BLaER1 (cell line): ENCODE measurements at regions not wholly inside any gene's neighbourhood (a gene's known extent, or its start where the extent isn't known, plus 50 kb on each side); places are given as distances from the start of the nearest gene placed in this dataset.

ENCODE experiments used
- H3K27ac ChIP-seq: shearing (Covaris generic); formaldehyde crosslinking; 2 replicates; pipeline ENCODE4 v1.8.1; 2022
- H3K27me3 ChIP-seq: shearing (Covaris generic); formaldehyde crosslinking; 2 replicates; pipeline ENCODE4 v1.8.1; 2022
- H3K36me3 ChIP-seq: shearing (Covaris generic); formaldehyde crosslinking; 2 replicates; pipeline ENCODE4 v1.8.1; 2022
- H3K4me1 ChIP-seq: shearing (Covaris generic); formaldehyde crosslinking; 2 replicates; pipeline ENCODE4 v1.8.1; 2022
- H3K4me2 ChIP-seq: shearing (Covaris generic); formaldehyde crosslinking; 2 replicates; pipeline ENCODE4 v1.8.1; 2022
- H3K4me3 ChIP-seq: shearing (Covaris generic); formaldehyde crosslinking; 2 replicates; pipeline ENCODE4 v1.8.1; 2022
- H3K9ac ChIP-seq: shearing (Covaris generic); formaldehyde crosslinking; 2 replicates; pipeline ENCODE4 v1.8.1; 2022
- H3K9me3 ChIP-seq: shearing (Covaris generic); formaldehyde crosslinking; 2 replicates; pipeline ENCODE4 v1.8.1; 2022
- H4K20me1 ChIP-seq: shearing (Covaris generic); formaldehyde crosslinking; 2 replicates; pipeline ENCODE4 v1.8.1; 2022
- Cebpa-rat ChIP-seq: shearing (Covaris generic); IDR thresholded peaks from 2 replicates; pipeline ENCODE4 v1.8.1; 2022

DNA sequence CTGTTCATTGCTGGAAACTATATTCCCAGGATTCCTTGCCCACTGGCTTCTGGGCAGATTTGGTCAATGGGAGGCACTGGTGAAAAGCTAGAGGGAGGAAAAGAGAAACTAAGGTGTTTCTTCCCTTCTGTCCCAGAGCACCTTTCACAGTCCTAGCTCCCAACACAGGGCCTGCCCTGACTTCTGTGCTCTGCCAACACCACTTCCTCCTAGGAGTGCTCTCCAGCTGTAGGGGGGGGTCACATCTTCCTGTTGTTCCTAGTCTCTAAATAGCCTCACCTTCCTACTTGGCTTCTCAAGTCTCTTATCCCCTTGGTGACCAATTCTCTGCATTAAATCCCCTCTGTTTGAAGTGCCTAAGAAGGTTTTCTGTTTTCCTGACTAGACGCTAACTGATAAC, 115.4 kb downstream of the ADRB2 start:
- no peaks in the 10 kb centered on the region for H3K27me3 ChIP-seq

GRCh38 chr5:148949841-148950470, 112.9 kb downstream of the SH3TC2 start:
- Histone ChIP-seq H3K36me3 (no peaks in the 10 kb centered on the region), H3K27ac (no peak overlapping the region), H3K9ac (no peak overlapping the region), H4K20me1 (no peaks in the 10 kb centered on the region), H3K4me3 (no peak overlapping the region), H3K27me3 (no peaks in the 10 kb centered on the region), H3K4me1 (no peaks in the 10 kb centered on the region), H3K4me2 (no peak overlapping the region), H3K9me3 (no peaks in the 10 kb centered on the region)
- no peak for TF ChIP-seq Cebpa-rat

More for the DNA sequence above, 115.4 kb downstream of the ADRB2 start:
- no peaks in the 10 kb centered on the region for H3K9me3 ChIP-seq
- no peaks in the 10 kb centered on the region for H4K20me1 ChIP-seq
- no peak overlapping the region for H3K4me3 ChIP-seq
- TF ChIP-seq Cebpa-rat, result no peak
- no peak overlapping the region for H3K27ac ChIP-seq
- H3K36me3 ChIP-seq, result no peaks in the 10 kb centered on the region
- no peak overlapping the region for H3K4me2 ChIP-seq
- H3K4me1 ChIP-seq, result no peaks in the 10 kb centered on the region
- no peak overlapping the region for H3K9ac ChIP-seq

DNA sequence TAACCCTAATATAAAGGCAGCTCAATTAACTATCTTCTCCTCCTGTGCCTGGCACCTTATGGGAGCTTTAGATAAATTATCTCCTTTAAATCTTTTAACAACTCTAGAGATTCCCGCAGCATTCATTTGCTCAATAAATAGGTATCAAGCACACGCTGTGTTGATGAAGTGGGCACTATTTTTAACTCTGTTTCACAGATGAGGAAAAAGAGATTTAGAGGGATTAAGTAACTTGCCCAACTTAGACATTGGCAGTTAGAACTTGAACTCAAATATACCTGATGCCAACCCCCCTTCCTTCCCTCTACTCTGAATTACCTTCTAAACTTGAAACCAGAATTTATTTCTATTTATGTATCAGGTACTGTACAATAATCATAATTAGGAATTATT, 112.4 kb downstream of the SH3TC2 start:
- Histone ChIP-seq H3K4me1 (no peaks in the 10 kb centered on the region), H3K9me3 (no peaks in the 10 kb centered on the region), H3K27me3 (no peaks in the 10 kb centered on the region), H3K27ac (no peak overlapping the region), H4K20me1 (no peaks in the 10 kb centered on the region), H3K4me3 (no peak overlapping the region), H3K36me3 (no peaks in the 10 kb centered on the region), H3K9ac (no peak overlapping the region), H3K4me2 (no peak overlapping the region)
- no peak for TF ChIP-seq Cebpa-rat

GRCh38 chr5:148950892-148951291, 112.0 kb downstream of the SH3TC2 start:
- H3K9ac ChIP-seq, result no peak overlapping the region
- no peak overlapping the region for H3K4me2 ChIP-seq
- no peak overlapping the region for H3K4me3 ChIP-seq
- H3K27me3 ChIP-seq, result no peaks in the 10 kb centered on the region
- no peaks in the 10 kb centered on the region for H4K20me1 ChIP-seq
- H3K27ac ChIP-seq, result no peak overlapping the region
- no peaks in the 10 kb centered on the region for H3K9me3 ChIP-seq
- no peak for TF ChIP-seq Cebpa-rat
- H3K36me3 ChIP-seq, result no peaks in the 10 kb centered on the region
- H3K4me1 ChIP-seq, result no peaks in the 10 kb centered on the region

- Histone ChIP-seq H4K20me1 (no peaks in the 10 kb centered on the region), H3K27me3 (no peaks in the 10 kb centered on the region), H3K4me1 (no peaks in the 10 kb centered on the region), H3K36me3 (no peaks in the 10 kb centered on the region), H3K27ac (no peak overlapping the region), H3K9me3 (no peaks in the 10 kb centered on the region), H3K4me2 (no peak overlapping the region), H3K9ac (no peak overlapping the region), H3K4me3 (no peak overlapping the region)
- TF ChIP-seq Cebpa-rat, result no peak
Observed at GRCh38 chr5:148951612-148952011, 111.2 kb downstream of the SH3TC2 start.

DNA sequence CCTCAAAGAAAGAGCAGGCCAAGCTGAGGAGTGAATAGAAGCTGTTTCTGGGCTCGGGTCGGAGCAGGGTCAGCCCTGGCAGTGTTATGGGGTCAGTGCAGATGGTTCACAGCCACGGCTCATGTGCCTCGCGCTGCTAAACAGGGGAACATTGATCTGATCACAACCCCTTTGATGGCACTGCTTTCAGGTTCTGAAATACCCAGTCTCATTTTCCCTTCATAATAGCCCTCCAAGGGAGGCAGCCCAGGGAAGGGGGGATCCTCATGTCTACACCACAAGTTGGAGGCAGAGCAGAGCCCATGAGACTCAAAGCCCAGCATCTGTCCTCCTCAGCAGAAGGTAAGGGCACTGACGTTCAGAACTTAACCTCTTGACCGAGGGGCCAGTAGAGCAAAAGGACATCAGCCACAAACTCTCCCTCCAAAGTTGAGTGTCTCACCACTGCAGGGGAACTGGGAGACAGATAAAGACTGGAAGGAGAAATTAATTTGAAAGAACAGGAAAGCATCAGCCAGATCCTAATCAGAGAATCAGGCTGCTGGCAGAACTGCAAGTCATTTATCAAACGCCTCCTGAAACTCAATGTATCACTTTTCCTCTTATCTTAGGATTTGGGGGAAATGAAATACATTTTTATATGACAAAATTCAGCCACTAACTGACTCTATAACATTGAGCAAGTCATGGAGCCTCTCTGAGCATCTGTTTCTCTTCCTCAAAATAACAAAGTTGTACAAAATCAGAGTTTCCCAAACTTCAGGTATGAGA, 110.6 kb downstream of the SH3TC2 start:
- no peaks in the 10 kb centered on the region for H3K27me3 ChIP-seq
- H3K27ac ChIP-seq, result no peak overlapping the region
- no peak overlapping the region for H3K9ac ChIP-seq
- TF ChIP-seq Cebpa-rat, result no peak
- no peaks in the 10 kb centered on the region for H4K20me1 ChIP-seq
- H3K4me3 ChIP-seq, result no peak overlapping the region
- no peak overlapping the region for H3K4me2 ChIP-seq
- no peaks in the 10 kb centered on the region for H3K36me3 ChIP-seq
- no peaks in the 10 kb centered on the region for H3K9me3 ChIP-seq
- no peaks in the 10 kb centered on the region for H3K4me1 ChIP-seq

DNA sequence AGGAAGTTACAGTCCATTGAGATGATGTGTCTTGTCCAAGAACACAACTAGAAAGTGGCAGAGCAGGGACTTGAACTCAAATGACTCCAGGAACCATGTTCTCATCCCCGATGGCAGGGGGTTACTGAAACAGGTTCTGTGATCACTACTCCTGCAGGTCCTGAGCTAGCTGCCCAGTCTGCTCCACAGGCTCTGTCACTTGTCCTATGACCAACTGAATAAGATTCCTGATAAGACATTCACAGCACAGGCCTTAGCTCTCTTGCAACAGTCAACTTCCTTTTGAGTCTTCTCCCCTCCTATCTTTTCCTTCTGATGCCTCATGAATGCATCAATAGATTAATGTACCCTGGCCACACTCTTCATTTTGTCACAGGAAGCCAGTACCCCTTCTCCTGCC, 109.2 kb downstream of the SH3TC2 start:
- Histone ChIP-seq H3K4me3 (no peak overlapping the region), H3K27me3 (no peaks in the 10 kb centered on the region), H3K9ac (no peak overlapping the region), H3K9me3 (no peaks in the 10 kb centered on the region), H3K27ac (no peak overlapping the region), H3K36me3 (no peaks in the 10 kb centered on the region), H4K20me1 (no peaks in the 10 kb centered on the region), H3K4me1 (peaks cover 5% of the 10 kb centered on the region), H3K4me2 (no peak overlapping the region)
- no peak for TF ChIP-seq Cebpa-rat
